Erythroblast (primary cell): ENCODE measurements at regions not wholly inside any gene's neighbourhood (a gene's known extent, or its start where the extent isn't known, plus 50 kb on each side); places are given as distances from the start of the nearest gene placed in this dataset.

Source experiments
- GATA1 ChIP-seq: IDR thresholded peaks from 2 replicates; pipeline ENCODE4 v1.6.1; 2011; ENCODE audit warnings: low read depth, mild to moderate bottlenecking, control low read depth, low read length, moderate library complexity
- POLR2A ChIP-seq: IDR thresholded peaks from 2 replicates; pipeline ENCODE4 v1.6.1; 2011; ENCODE audit warnings: mild to moderate bottlenecking, low read length

GRCh38 chr7:128172963-128173362 is 68.1 kb upstream of the LEP start:
- TF ChIP-seq POLR2A, result no peak
- no peak for TF ChIP-seq GATA1
